ENCODE measurements at regions not wholly inside any gene's neighbourhood (a gene's known extent, or its start where the extent isn't known, plus 50 kb on each side); places are given as distances from the start of the nearest gene placed in this dataset.

- Histone ChIP-seq H3K9me3 (ENCODE audit: control insufficient read depth in 4 of 4, insufficient read depth in 3 of 4, low read length in 3 of 4) (no peaks in the 10 kb centered on the region), H3K4me3 (no peak overlapping the region), H3K4me1 (ENCODE audit: control insufficient read depth in 5 of 5, insufficient read depth in 5 of 5, low read length in 5 of 5) (no peaks in the 10 kb centered on the region), H3K9ac (ENCODE audit: insufficient read depth in 1 of 2, low read length in 2 of 2) (no peak overlapping the region), H3K27ac (ENCODE audit: low read depth in 1 of 2, low read length in 1 of 2) (no peak overlapping the region), H3K36me3 (ENCODE audit: control insufficient read depth in 4 of 4, insufficient read depth in 4 of 4, low read length in 4 of 4) (no peaks in the 10 kb centered on the region), H3K27me3 (ENCODE audit: control insufficient read depth in 3 of 3, insufficient read depth in 3 of 3, low read length in 2 of 3) (peaks cover 0 to 2% (median 0%) of the 10 kb centered on the region in 3 donors)
- TF ChIP-seq CTCF (IDR thresholded peaks at IDR 0.05; ENCODE audit: control extremely low read depth, extremely low read depth), result peak; percentile 54
- WGBS, 2 donors, result 28 to 32% methylated on average over 6 of the region's 6 CpGs
- DNase-seq, result peak; percentile 70 to 79 (median 73)
- ATAC-seq (ENCODE audit: insufficient read depth, low FRiP score), result peak; percentile 72
These were observed 51.4 kb upstream of the CHSY3 start for GRCh38 chr5:129852747-129853352.

GRCh38 chr5:129853588-129853987 lies 50.7 kb upstream of the CHSY3 start:
- Histone ChIP-seq H3K27ac (ENCODE audit: low read depth in 1 of 2, low read length in 1 of 2) (no peak overlapping the region), H3K9ac (ENCODE audit: insufficient read depth in 1 of 2, low read length in 2 of 2) (no peak overlapping the region), H3K4me3 (no peak overlapping the region), H3K4me1 (ENCODE audit: control insufficient read depth in 5 of 5, insufficient read depth in 5 of 5, low read length in 5 of 5) (no peaks in the 10 kb centered on the region), H3K36me3 (ENCODE audit: control insufficient read depth in 4 of 4, insufficient read depth in 4 of 4, low read length in 4 of 4) (no peaks in the 10 kb centered on the region), H3K9me3 (ENCODE audit: control insufficient read depth in 4 of 4, insufficient read depth in 3 of 4, low read length in 3 of 4) (no peaks in the 10 kb centered on the region), H3K27me3 (ENCODE audit: control insufficient read depth in 3 of 3, insufficient read depth in 3 of 3, low read length in 2 of 3) (peaks cover 0 to 1% (median 0%) of the 10 kb centered on the region in 3 donors)
- whole genome bisulfite sequencing, 2 donors, result 26 to 31% methylated on average over 5 of the region's 5 CpGs
- ATAC-seq (ENCODE audit: insufficient read depth, low FRiP score) (no peak), DNase-seq (peak in 1 of 3 donors; percentile 16)
- TF ChIP-seq CTCF (IDR thresholded peaks at IDR 0.05; ENCODE audit: control extremely low read depth, extremely low read depth), result no peak

Measured in lung (tissue), 11 donors.